ENCODE measurements at regions not wholly inside any gene's neighbourhood (a gene's known extent, or its start where the extent isn't known, plus 50 kb on each side); places are given as distances from the start of the nearest gene placed in this dataset.

DNA sequence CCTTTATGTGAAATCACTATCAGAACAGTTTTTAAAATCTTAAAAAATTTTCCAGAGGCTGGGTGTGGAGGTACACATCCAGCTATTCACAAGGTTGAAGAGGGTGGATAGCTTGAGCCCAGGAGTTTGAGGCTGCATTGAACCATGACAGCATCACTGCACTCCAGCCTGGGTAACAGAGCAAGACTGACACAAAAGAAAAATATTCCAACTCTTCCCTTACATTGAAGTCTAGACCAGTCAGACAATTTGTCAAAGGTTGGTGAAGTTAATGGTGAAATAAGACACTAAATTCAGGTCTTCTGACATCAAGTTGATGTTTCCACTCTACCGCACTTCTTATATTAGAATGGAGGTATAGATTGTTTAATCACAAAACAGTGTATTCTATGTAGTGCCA lies 52.8 kb downstream of the HYCC2 start:
- Mint-ChIP-seq H3K9me3 (ENCODE audit: insufficient read depth) (no peaks in the 10 kb centered on the region), H3K4me3 (no peak overlapping the region), H3K27ac (no peak overlapping the region), H3K4me1 (no peaks in the 10 kb centered on the region), H3K27me3 (no peaks in the 10 kb centered on the region)
- ChIA-PET CTCF (interaction anchor here (0.8 kb wide), 1 partner anchor 159 kb away, joined by 3 read pairs; no protein-coding TSS in a partner anchor), POLR2A (no interaction called here)
- Histone ChIP-seq H3K79me2 (ENCODE audit: control insufficient read depth, insufficient read depth, low read length) (no peaks in the 10 kb centered on the region), H3K27me3 (replicated peaks in 1 of 4; ENCODE audit: control extremely low read depth in 1 of 4, control insufficient read depth in 3 of 4, insufficient read depth in 4 of 4, low read length in 3 of 4) (no peaks in the 10 kb centered on the region), H4K20me1 (ENCODE audit: control insufficient read depth, insufficient read depth, low read length, poor library complexity, severe bottlenecking) (no peaks in the 10 kb centered on the region), H3K27ac (ENCODE audit: low read length in 2 of 2) (no peak overlapping the region), H3K4me1 (ENCODE audit: control insufficient read depth in 2 of 2, insufficient read depth in 2 of 2, low read length in 2 of 2) (no peaks in the 10 kb centered on the region), H3K9ac (ENCODE audit: low read length) (no peak overlapping the region), H3K9me3 (ENCODE audit: control extremely low read depth in 1 of 3, control insufficient read depth in 2 of 3, insufficient read depth in 1 of 3, low read length in 2 of 3) (no peaks in the 10 kb centered on the region), H2AFZ (ENCODE audit: insufficient read depth, low read depth, low read length, poor library complexity, severe bottlenecking) (no peak overlapping the region), H3K36me3 (replicated peaks in 1 of 2; ENCODE audit: control extremely low read depth in 1 of 2, control insufficient read depth in 1 of 2, extremely low read depth in 1 of 2, insufficient read depth in 2 of 2, low read length in 1 of 2) (peaks cover 7 to 19% of the 10 kb centered on the region in 2 experiments), H3K4me2 (replicated peaks; ENCODE audit: low read depth, low read length, poor library complexity, severe bottlenecking) (no peak overlapping the region), H3K4me3 (ENCODE audit: control extremely low read depth in 1 of 5, extremely low read depth in 1 of 5, insufficient read depth in 1 of 5, low read depth in 2 of 5, low read length in 4 of 5) (no peak overlapping the region)
- TF ChIP-seq, protein P1, sequence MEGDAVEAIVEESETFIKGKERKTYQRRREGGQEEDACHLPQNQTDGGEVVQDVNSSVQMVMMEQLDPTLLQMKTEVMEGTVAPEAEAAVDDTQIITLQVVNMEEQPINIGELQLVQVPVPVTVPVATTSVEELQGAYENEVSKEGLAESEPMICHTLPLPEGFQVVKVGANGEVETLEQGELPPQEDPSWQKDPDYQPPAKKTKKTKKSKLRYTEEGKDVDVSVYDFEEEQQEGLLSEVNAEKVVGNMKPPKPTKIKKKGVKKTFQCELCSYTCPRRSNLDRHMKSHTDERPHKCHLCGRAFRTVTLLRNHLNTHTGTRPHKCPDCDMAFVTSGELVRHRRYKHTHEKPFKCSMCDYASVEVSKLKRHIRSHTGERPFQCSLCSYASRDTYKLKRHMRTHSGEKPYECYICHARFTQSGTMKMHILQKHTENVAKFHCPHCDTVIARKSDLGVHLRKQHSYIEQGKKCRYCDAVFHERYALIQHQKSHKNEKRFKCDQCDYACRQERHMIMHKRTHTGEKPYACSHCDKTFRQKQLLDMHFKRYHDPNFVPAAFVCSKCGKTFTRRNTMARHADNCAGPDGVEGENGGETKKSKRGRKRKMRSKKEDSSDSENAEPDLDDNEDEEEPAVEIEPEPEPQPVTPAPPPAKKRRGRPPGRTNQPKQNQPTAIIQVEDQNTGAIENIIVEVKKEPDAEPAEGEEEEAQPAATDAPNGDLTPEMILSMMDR (IDR thresholded peaks at IDR 0.05) = no peak
- no peak for TF ChIP-seq EZH2 (IDR thresholded peaks at IDR 0.05; ENCODE audit: borderline replicate concordance, insufficient read depth, low read depth, low read length, poor library complexity, severe bottlenecking)
- intact Hi-C loops (cut with micrococcal nuclease) = no loop called here
- ATAC-seq (ENCODE audit: low read depth) (no peak), DNase-seq (no peak)
- WGBS (ENCODE audit: insufficient coverage) = no CpG with 5 or more reads among the region's 1 CpG

DNA sequence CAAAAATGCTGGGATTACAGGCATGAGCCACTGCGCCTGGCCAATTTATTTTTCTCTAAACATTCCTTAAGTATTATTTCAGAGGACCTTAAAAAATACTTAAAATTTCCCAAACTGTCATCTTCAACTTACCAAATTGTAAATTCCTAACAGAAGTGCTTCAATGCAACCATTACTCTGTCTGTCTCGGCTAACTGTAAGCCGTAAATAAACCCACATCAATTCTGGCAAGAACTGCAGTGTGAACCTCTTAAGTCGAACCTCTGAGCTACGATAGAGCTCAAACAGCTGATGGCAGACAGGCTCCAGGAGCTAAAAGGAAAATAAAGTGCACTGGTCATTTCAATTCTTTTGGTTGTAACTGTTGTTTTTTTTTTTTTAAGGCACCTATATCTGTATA lies 53.4 kb upstream of the ORC2 start:
- no peaks in the 10 kb centered on the region for H3K27me3 ChIP-seq (replicated peaks in 1 of 4; ENCODE audit: control extremely low read depth in 1 of 4, control insufficient read depth in 3 of 4, insufficient read depth in 4 of 4, low read length in 3 of 4)
- ATAC-seq (ENCODE audit: low read depth) = no peak
- 100% methylated on average over 4 of the region's 5 CpGs for WGBS (ENCODE audit: insufficient coverage)
- ChIA-PET CTCF (no interaction called here), POLR2A (interaction anchor here (0.7 kb wide), 1 partner anchor 241 kb away, joined by 3 read pairs; no protein-coding TSS in a partner anchor)
- no peak overlapping the region for H2AFZ ChIP-seq (ENCODE audit: insufficient read depth, low read depth, low read length, poor library complexity, severe bottlenecking)
- H3K27ac Mint-ChIP-seq = no peak overlapping the region
- H3K27ac ChIP-seq (ENCODE audit: low read length in 2 of 2) = no peak overlapping the region
- no peaks in the 10 kb centered on the region for H3K9me3 ChIP-seq (ENCODE audit: control extremely low read depth in 1 of 3, control insufficient read depth in 2 of 3, insufficient read depth in 1 of 3, low read length in 2 of 3)
- no peaks in the 10 kb centered on the region for H4K20me1 ChIP-seq (ENCODE audit: control insufficient read depth, insufficient read depth, low read length, poor library complexity, severe bottlenecking)
- intact Hi-C loops (cut with micrococcal nuclease) = no loop called here
- no peaks in the 10 kb centered on the region for H3K79me2 ChIP-seq (ENCODE audit: control insufficient read depth, insufficient read depth, low read length)
- H3K9me3 Mint-ChIP-seq (ENCODE audit: insufficient read depth) = no peaks in the 10 kb centered on the region
- H3K4me2 ChIP-seq (replicated peaks; ENCODE audit: low read depth, low read length, poor library complexity, severe bottlenecking) = no peak overlapping the region
- H3K4me1 Mint-ChIP-seq = no peaks in the 10 kb centered on the region
- H3K36me3 ChIP-seq (replicated peaks in 1 of 2; ENCODE audit: control extremely low read depth in 1 of 2, control insufficient read depth in 1 of 2, extremely low read depth in 1 of 2, insufficient read depth in 2 of 2, low read length in 1 of 2) = peaks cover 5 to 11% of the 10 kb centered on the region in 2 experiments
- H3K27me3 Mint-ChIP-seq = no peaks in the 10 kb centered on the region
- H3K9ac ChIP-seq (ENCODE audit: low read length) = no peak overlapping the region
- TF ChIP-seq, protein P1 (IDR thresholded peaks at IDR 0.05) = no peak
- no peak for TF ChIP-seq EZH2 (IDR thresholded peaks at IDR 0.05; ENCODE audit: borderline replicate concordance, insufficient read depth, low read depth, low read length, poor library complexity, severe bottlenecking)
- no peak overlapping the region for H3K4me3 ChIP-seq (ENCODE audit: control extremely low read depth in 1 of 5, extremely low read depth in 1 of 5, insufficient read depth in 1 of 5, low read depth in 2 of 5, low read length in 4 of 5)
- DNase-seq = no peak
- no peaks in the 10 kb centered on the region for H3K4me1 ChIP-seq (ENCODE audit: control insufficient read depth in 2 of 2, insufficient read depth in 2 of 2, low read length in 2 of 2)
- H3K4me3 Mint-ChIP-seq = no peak overlapping the region
